NCI-H128 (cell line): ENCODE measurements at regions not wholly inside any gene's neighbourhood (a gene's known extent, or its start where the extent isn't known, plus 50 kb on each side); places are given as distances from the start of the nearest gene placed in this dataset.

Experiments used
- DNase-seq: peaks from one replicate; lab custom pipeline; 2025; ENCODE audit not compliant: unreplicated experiment; lab: John Stamatoyannopoulos, UW

GRCh38 chr1:81635816-81636215 lies 164.9 kb upstream of the ADGRL2 start:
- no peak for DNase-seq

DNA sequence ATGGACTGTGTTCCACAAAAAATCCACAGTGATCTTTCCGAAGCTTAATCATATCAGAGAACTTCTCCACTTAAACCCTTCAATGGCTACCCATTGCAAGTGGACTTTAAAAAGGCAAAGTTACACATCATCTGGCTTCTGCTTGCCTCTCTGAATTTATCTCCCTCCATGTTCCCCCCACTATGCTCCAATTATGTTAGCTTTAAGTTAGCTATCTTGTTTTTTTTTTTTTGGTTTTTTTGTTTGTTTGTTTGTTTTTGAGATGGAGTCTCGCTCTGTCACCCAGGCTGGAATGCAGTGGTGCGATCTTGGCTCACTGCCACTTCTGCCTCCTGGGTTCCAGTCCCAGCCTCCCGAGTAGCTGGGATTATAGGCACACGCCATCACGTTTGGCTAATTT lies 166.4 kb upstream of the ADGRL2 start:
- DNase-seq = no peak

DNA sequence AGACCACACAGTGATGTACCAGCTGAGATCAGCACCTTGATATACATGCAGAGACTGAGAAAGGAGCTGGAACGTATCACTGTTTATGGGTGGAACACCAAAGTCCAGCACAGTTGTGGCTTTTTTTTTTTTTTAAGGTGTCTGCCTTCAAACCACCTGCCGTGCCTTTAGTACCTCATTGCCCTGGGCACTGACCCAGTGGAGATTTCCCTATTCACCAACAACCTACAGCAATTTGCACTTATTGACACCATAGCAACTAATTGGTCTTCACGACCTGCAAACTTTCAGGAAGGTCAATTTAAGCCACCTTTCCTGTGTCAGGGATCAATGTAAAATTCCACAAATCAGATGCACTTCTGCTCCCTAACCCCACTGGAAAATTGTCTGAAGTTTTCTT lies 181.6 kb upstream of the ADGRL2 start:
- no peak for DNase-seq

DNA sequence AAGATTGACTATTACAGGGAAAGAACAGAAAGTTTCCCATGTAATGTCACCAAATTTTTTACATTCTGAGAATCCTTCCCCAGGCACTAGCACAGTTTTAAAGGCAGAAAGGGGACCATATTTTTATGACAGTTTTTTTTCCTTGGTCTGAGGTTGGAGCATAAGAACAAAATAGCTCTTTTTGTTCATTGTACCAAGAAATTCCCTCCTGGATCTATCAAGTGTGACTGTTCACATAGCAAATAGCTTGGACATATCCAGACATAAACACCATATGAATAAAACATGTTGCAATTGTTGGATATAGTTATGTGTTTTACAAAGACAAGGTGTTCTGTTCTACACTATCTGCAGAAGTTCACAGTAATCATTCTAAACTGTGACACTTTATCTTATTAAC lies 182.4 kb upstream of the ADGRL2 start:
- DNase-seq = no peak

DNA sequence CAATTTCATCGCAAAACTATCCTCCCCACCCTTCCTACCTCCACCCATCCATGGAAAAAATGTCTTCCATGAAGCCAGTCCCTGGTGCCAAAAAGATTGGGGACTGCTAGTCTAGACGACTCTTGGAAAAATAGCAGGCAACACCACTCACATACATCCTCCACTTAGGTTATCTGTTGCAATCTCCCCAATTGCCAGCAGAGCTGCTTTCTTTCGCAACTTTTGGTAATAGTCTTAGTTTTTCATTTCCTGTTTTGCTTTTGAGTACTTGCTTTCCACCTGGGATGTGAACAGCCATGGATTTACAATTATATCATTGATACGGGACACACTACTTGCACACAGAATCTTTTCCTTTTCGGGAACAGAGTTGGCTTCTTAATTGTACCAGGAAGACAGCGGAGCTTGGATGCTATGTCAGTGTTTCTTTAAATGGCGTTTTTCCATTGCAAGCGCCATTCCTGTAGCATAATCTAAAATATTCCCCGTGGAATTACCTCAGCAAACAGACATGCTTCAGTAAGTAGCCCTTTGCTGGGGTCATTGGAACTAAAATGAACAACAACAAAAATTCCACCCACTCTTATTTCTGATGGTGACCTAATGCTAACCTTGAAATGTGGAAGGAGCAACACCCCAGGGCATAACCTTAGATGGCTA lies 183.3 kb upstream of the ADGRL2 start:
- no peak for DNase-seq

DNA sequence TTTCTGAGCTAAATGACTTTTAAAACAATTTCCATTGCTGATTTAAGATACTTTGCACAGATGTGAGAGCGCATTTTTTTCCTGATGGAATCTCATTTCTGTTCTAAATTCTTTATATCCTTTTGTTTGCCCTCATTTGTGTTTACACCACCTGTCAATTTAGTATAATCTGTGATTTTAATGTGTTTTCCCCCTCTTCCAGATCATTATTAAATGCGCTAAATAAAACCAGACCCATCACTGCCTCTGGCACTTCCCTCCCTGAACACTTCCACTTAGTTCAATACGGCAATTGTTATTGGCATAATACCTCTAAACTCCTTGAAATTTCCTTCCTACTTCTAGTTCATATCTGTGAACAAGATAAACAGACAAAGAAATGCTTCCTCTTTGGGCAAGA lies 186.9 kb upstream of the ADGRL2 start:
- DNase-seq = no peak

- DNase-seq = no peak
Observed at GRCh38 chr1:81607924-81608323, 192.8 kb upstream of the ADGRL2 start.

- DNase-seq = no peak
Observed at GRCh38 chr1:81607086-81607485, 193.6 kb upstream of the ADGRL2 start.

DNA sequence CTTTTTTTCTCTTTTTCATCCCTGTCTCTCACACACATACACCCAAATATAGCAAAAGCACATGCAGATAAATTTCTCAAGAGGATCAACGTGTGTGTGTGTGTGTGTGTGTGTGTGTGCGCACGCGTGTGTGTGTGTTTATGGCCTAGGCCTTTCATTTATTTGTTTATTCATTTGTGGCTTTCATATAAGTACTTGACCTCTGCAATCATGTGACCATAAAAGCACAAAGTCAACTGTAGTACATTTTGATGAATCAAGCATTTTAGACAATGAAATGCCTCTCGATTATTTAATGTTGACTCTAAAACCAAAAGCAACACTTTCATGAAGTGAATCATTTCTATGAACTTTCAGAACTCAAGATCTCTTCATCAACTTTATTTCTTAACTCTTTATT lies 194.1 kb upstream of the ADGRL2 start:
- DNase-seq = no peak

- no peak for DNase-seq
Observed at GRCh38 chr1:81605023-81605422, 195.7 kb upstream of the ADGRL2 start.

DNA sequence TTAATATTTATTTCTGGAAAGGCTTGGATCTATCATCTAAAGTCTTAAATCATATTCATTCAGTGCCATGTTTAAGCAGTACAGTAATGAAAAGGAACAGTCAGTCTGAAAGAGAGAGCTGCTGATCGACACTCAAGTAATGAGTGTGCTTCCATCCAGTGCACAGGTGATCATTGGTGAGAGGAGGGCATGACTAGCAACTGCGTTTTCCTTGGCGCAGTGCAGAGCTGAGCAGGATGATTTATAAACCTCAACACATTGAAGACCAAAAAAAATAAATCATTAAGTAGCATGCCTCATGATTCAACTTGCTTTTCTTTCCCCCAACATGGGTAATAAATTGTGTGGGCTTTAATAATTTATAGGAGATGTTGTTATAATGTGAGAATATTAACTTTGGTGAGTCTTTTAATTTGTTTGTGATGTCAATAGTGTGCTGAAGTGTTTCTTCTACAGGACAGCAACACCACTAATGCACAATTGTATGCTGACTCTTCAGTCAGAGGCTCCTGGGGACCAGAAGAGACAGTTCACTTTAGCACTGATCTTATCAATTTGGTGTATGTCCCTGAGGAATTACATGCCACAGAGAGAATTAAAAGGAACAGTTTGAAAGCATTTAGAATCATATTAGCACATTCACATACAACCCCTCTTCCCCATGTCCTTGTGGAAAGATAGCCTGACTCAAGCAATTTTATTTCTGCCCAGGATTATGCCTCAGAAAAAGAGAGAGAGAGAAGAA lies 199.7 kb upstream of the ADGRL2 start:
- no peak for DNase-seq

DNA sequence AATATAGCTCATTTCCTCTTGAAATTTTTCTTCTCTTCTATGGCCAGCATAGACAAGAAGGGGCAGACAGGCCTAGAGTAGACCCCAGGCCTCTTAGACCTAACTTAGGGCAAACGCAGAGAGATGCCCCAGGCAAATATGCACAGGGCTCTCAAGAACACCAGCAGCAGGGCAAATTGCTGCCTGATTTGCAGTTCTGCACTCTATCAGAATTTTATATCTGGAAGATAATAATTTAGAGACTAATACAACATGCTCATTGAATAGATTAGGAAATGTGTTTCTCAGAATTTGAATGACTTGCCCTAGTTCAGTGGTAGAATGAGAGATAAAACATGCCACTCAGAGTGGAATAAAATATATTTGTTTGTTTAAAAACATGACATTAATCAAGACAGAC lies 200.4 kb upstream of the ADGRL2 start:
- DNase-seq = no peak

GRCh38 chr1:81598623-81599022 lies 202.1 kb upstream of the ADGRL2 start:
- no peak for DNase-seq

- no peak for DNase-seq
Observed at GRCh38 chr1:81597720-81598426, 202.9 kb upstream of the ADGRL2 start.

DNA sequence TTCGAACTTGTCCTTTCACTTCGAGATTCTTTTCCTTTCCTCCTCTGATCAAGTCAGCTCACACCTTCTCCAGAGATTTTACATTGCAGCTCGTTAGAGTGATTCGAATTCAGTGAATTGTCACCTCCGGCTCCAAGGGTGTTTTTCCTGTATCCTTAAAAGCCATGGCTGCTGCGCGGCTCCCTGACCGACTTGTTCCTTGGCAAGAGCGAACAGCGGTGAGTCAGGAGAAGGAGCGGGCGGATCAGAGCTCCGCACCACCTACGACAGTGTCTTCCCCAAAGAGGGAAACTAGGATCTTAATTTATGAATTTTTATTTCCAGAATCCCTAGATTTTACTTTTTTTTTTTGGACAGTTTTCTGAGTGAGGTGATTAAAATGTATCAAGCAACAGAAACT lies 204.4 kb upstream of the ADGRL2 start:
- no peak for DNase-seq

- DNase-seq = no peak
Observed at GRCh38 chr1:81594206-81594605, 206.5 kb upstream of the ADGRL2 start.

DNA sequence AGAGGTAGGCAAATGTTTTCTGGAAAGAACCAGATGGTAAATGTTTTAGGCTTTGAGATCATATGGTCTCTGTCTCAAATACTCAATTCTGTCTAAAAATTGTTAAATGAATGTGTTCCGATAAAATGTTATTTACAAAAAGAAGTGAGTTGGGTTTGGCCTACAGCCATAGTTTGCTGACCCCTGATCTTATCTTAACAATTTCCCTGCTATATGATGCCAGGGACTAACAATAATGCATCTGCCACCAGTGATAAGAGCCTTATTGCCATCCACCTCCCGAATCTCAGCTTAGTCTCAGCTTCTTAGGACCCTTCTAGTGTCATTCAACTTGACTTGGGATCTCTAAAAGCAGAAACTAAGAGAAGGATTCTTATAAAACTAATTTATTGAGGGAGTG lies 208.5 kb upstream of the ADGRL2 start:
- no peak for DNase-seq

GRCh38 chr1:81590171-81590570 lies 210.6 kb upstream of the ADGRL2 start:
- no peak for DNase-seq

GRCh38 chr1:81588149-81588548 lies 212.6 kb upstream of the ADGRL2 start:
- no peak for DNase-seq

DNA sequence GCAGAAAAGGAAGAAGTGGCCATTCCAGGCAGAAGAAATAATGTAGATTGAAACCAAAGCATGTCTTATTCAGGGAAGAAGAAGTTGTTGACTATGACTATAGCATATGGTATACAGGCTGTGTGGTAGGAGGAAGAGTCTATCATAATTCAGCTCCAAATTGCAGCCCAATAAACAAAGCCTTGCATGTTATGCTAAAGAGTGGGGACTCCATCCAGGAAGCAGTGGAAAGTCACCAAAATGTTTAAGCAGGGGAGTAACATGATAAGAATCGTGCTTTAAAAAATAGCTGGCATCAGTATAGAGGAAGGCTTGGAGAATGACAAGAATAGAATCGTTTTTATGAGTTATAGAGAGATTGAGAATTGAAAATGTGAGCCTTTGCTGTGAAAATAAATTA lies 213.3 kb upstream of the ADGRL2 start:
- no peak for DNase-seq

GRCh38 chr1:81585371-81585770 lies 215.4 kb upstream of the ADGRL2 start:
- DNase-seq = no peak

GRCh38 chr1:81584398-81584797 lies 216.3 kb upstream of the ADGRL2 start:
- no peak for DNase-seq
